SK-N-SH treated with all-trans-retinoic acid at 6 μM for 48 hours (cell line): ENCODE measurements at regions not wholly inside any gene's neighbourhood (a gene's known extent, or its start where the extent isn't known, plus 50 kb on each side); places are given as distances from the start of the nearest gene placed in this dataset.

Experiments used
- BACH2 ChIP-seq: fragments of 250-450 bp; sonication (Bioruptor Pico); IDR thresholded peaks from 2 replicates; pipeline ENCODE4 v1.9.0; 2021; ENCODE audit warnings: mild to moderate bottlenecking, borderline replicate concordance
- TCF4 ChIP-seq: fragments of 250-450 bp; sonication (Bioruptor Pico); IDR thresholded peaks from 2 replicates; pipeline ENCODE4 v1.8.0; 2021; ENCODE audit warnings: mild to moderate bottlenecking, moderate library complexity, borderline replicate concordance
- TF ChIP-seq, protein P1 (sequence below): fragments of 250-450 bp; sonication (Bioruptor Pico); IDR thresholded peaks from 2 replicates; pipeline ENCODE4 v1.5.0; 2020; ENCODE audit warnings: mild to moderate bottlenecking, moderate library complexity

DNA sequence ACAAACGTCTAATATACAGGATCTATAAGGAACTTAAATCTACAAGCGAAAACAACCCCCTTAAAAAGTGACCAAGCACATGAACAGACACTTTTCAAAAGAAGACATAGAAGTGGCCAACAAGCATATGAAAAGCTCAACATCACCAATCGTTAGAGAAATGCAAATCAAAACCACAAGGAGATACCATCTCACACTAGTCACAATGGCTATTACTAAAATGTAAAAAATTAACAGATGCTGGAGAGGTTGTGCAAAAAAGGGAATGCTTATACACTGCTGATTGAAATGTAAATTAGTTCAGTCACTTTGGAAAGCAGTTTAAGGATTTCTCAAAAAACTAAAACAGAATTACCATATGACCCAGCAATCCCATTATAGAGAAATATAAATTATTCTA lies 1148.5 kb upstream of the FAM98A start:
- no peak for TF ChIP-seq BACH2 (CRISPR knock-in tag)
- TF ChIP-seq, protein P1, sequence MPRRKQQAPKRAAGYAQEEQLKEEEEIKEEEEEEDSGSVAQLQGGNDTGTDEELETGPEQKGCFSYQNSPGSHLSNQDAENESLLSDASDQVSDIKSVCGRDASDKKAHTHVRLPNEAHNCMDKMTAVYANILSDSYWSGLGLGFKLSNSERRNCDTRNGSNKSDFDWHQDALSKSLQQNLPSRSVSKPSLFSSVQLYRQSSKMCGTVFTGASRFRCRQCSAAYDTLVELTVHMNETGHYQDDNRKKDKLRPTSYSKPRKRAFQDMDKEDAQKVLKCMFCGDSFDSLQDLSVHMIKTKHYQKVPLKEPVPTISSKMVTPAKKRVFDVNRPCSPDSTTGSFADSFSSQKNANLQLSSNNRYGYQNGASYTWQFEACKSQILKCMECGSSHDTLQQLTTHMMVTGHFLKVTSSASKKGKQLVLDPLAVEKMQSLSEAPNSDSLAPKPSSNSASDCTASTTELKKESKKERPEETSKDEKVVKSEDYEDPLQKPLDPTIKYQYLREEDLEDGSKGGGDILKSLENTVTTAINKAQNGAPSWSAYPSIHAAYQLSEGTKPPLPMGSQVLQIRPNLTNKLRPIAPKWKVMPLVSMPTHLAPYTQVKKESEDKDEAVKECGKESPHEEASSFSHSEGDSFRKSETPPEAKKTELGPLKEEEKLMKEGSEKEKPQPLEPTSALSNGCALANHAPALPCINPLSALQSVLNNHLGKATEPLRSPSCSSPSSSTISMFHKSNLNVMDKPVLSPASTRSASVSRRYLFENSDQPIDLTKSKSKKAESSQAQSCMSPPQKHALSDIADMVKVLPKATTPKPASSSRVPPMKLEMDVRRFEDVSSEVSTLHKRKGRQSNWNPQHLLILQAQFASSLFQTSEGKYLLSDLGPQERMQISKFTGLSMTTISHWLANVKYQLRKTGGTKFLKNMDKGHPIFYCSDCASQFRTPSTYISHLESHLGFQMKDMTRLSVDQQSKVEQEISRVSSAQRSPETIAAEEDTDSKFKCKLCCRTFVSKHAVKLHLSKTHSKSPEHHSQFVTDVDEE, result no peak
- TF ChIP-seq TCF4, result no peak
